ENCODE measurements at regions not wholly inside any gene's neighbourhood (a gene's known extent, or its start where the extent isn't known, plus 50 kb on each side); places are given as distances from the start of the nearest gene placed in this dataset.

GRCh38 chr10:2439983-2440382 is 627.4 kb upstream of the PFKP start:
- H3K79me2 ChIP-seq (ENCODE audit: low read length): no peaks in the 10 kb centered on the region
- intact Hi-C loops (cut with micrococcal nuclease): no loop called here
- DNase-seq (no peak), ATAC-seq (no peak)
- POLR2A ChIA-PET (ENCODE audit: unreplicated experiment): no interaction called here
- no peak overlapping the region for H3K27ac ChIP-seq (ENCODE audit: low read length)
- no peaks in the 10 kb centered on the region for H3K9me2 ChIP-seq (replicated peaks; ENCODE audit: low read length)
- no TSS peak for BruUV-seq (replicated peaks)
- H3F3A ChIP-seq (ENCODE audit: low read length, unreplicated experiment): no peaks in the 10 kb centered on the region
- no peaks in the 10 kb centered on the region for H3K9me3 ChIP-seq (ENCODE audit: low read length)
- no peak overlapping the region for H3K4me3 ChIP-seq (ENCODE audit: low read length)
- H4K20me1 ChIP-seq (ENCODE audit: low read length): no peaks in the 10 kb centered on the region
- no peaks in the 10 kb centered on the region for H3K27me3 ChIP-seq (ENCODE audit: low read length)
- no peaks in the 10 kb centered on the region for H3K4me1 ChIP-seq (ENCODE audit: insufficient read depth, low read length)
- no peak for TF ChIP-seq CTCF (conservative IDR thresholded peaks at IDR 0.05; ENCODE audit: low read depth, low read length)
- no peak for TF ChIP-seq EZH2 (IDR thresholded peaks at IDR 0.05; ENCODE audit: low read length, unreplicated experiment)
- no peak for TF ChIP-seq EZH2phosphoT487 (IDR thresholded peaks at IDR 0.05; ENCODE audit: borderline replicate concordance, low read length)
- CTCF ChIA-PET: no interaction called here
- H3K4me2 ChIP-seq (ENCODE audit: low read length): no peak overlapping the region
- no peaks in the 10 kb centered on the region for H3K36me3 ChIP-seq (ENCODE audit: low read depth, low read length)
- no peak overlapping the region for H2AFZ ChIP-seq (ENCODE audit: low read length)
- H3K9ac ChIP-seq (ENCODE audit: low read length): no peak overlapping the region

- no peaks in the 10 kb centered on the region for H3K79me2 ChIP-seq (ENCODE audit: low read length)
- TF ChIP-seq CTCF (conservative IDR thresholded peaks at IDR 0.05; ENCODE audit: low read depth, low read length): no peak
- no peak overlapping the region for H3K4me3 ChIP-seq (ENCODE audit: low read length)
- H3K27ac ChIP-seq (ENCODE audit: low read length): no peak overlapping the region
- H4K20me1 ChIP-seq (ENCODE audit: low read length): no peaks in the 10 kb centered on the region
- DNase-seq (no peak), ATAC-seq (no peak)
- no peaks in the 10 kb centered on the region for H3F3A ChIP-seq (ENCODE audit: low read length, unreplicated experiment)
- no peaks in the 10 kb centered on the region for H3K4me1 ChIP-seq (ENCODE audit: insufficient read depth, low read length)
- H3K27me3 ChIP-seq (ENCODE audit: low read length): no peaks in the 10 kb centered on the region
- no peak overlapping the region for H3K4me2 ChIP-seq (ENCODE audit: low read length)
- POLR2A ChIA-PET (ENCODE audit: unreplicated experiment): no interaction called here
- H2AFZ ChIP-seq (ENCODE audit: low read length): no peak overlapping the region
- intact Hi-C loops (cut with micrococcal nuclease): no loop called here
- no peak overlapping the region for H3K9ac ChIP-seq (ENCODE audit: low read length)
- CTCF ChIA-PET: no interaction called here
- no TSS peak for BruUV-seq (replicated peaks)
- H3K9me2 ChIP-seq (replicated peaks; ENCODE audit: low read length): no peaks in the 10 kb centered on the region
- H3K36me3 ChIP-seq (ENCODE audit: low read depth, low read length): no peaks in the 10 kb centered on the region
- no peaks in the 10 kb centered on the region for H3K9me3 ChIP-seq (ENCODE audit: low read length)
Observed at GRCh38 chr10:2439000-2439399, 628.3 kb upstream of the PFKP start.

- ChIA-PET POLR2A (ENCODE audit: unreplicated experiment) (no interaction called here), CTCF (no interaction called here)
- DNase-seq (no peak), ATAC-seq (no peak)
- Histone ChIP-seq H3K4me2 (ENCODE audit: low read length) (no peak overlapping the region), H3K9me2 (replicated peaks; ENCODE audit: low read length) (no peaks in the 10 kb centered on the region), H4K20me1 (ENCODE audit: low read length) (no peaks in the 10 kb centered on the region), H3K4me3 (ENCODE audit: low read length) (no peak overlapping the region), H3K79me2 (ENCODE audit: low read length) (no peaks in the 10 kb centered on the region), H3K9ac (ENCODE audit: low read length) (no peak overlapping the region), H3F3A (ENCODE audit: low read length, unreplicated experiment) (no peaks in the 10 kb centered on the region), H3K27me3 (ENCODE audit: low read length) (no peaks in the 10 kb centered on the region), H3K36me3 (ENCODE audit: low read depth, low read length) (no peaks in the 10 kb centered on the region), H3K27ac (ENCODE audit: low read length) (no peak overlapping the region), H3K9me3 (ENCODE audit: low read length) (no peaks in the 10 kb centered on the region), H2AFZ (ENCODE audit: low read length) (no peak overlapping the region), H3K4me1 (ENCODE audit: insufficient read depth, low read length) (no peaks in the 10 kb centered on the region)
- no TSS peak for BruUV-seq (replicated peaks)
- intact Hi-C loops (cut with micrococcal nuclease): no loop called here
- no peak for TF ChIP-seq EZH2phosphoT487 (IDR thresholded peaks at IDR 0.05; ENCODE audit: borderline replicate concordance, low read length)
- no peak for TF ChIP-seq EZH2 (IDR thresholded peaks at IDR 0.05; ENCODE audit: low read length, unreplicated experiment)
- no peak for TF ChIP-seq CTCF (conservative IDR thresholded peaks at IDR 0.05; ENCODE audit: low read depth, low read length)
Observed at GRCh38 chr10:2438248-2438939, 629.0 kb upstream of the PFKP start.

Data from PC-3 (cell line).